IMR-90 (cell line): ENCODE measurements at regions not wholly inside any gene's neighbourhood (a gene's known extent, or its start where the extent isn't known, plus 50 kb on each side); places are given as distances from the start of the nearest gene placed in this dataset.

Source experiments
- ATAC-seq: fragments of 200-7000 bp; cut with Tn5 transposase; 2 replicates; pipeline ENCODE4 v1.9.1; 2020; ENCODE audit warnings: low read depth, mild to moderate bottlenecking, moderate library complexity
- BruUV-seq: library from RNA; stranded (reverse); fragments of 400-500 nt; replicated peaks from 2 replicates; lab custom pipeline; 2021; lab: Mats Ljungman, UMichigan
- CTCF ChIA-PET: fragments of 300-600 bp; formaldehyde crosslinking; extraction: SDS; loops from one replicate; lab custom pipeline; 2021; ENCODE audit warnings: antibody characterized with exemption; lab: Yijun Ruan, JAX
- POLR2A ChIA-PET: fragments of 300-600 bp; sonication (Branson Sonifier 250); formaldehyde crosslinking; loops from one replicate; lab custom pipeline; 2022; ENCODE audit warnings: antibody characterized with exemption; ENCODE audit not compliant: unreplicated experiment; lab: Charles Lee
- DNase-seq: peaks from one replicate; pipeline ENCODE4 v3.0.0; 2013
- H2AFZ ChIP-seq: replicated peaks from 2 replicates; pipeline ENCODE3; 2013; ENCODE audit warnings: low read length, mild to moderate bottlenecking; ENCODE audit not compliant: poor library complexity
- H2AK5ac ChIP-seq: 2 replicates; pipeline ENCODE4 v1.6.1; 2013; ENCODE audit warnings: low read depth, low read length, inconsistent platforms
- H2AK9ac ChIP-seq: replicated peaks from 2 replicates; pipeline ENCODE3; 2013; ENCODE audit warnings: mild to moderate bottlenecking, low read depth, low read length, moderate library complexity; ENCODE audit not compliant: poor library complexity
- H2BK120ac ChIP-seq: 2 replicates; pipeline ENCODE4 v1.6.1; 2013; ENCODE audit warnings: low read depth, low read length, inconsistent platforms
- H2BK15ac ChIP-seq: 3 replicates; pipeline ENCODE4 v1.6.1; 2013; ENCODE audit warnings: low read depth, low read length, inconsistent platforms
- H2BK20ac ChIP-seq: 2 replicates; pipeline ENCODE4 v1.6.1; 2013; ENCODE audit warnings: low read depth, mild to moderate bottlenecking, inconsistent platforms, low read length, moderate library complexity
- H2BK5ac ChIP-seq: 2 replicates; pipeline ENCODE4 v1.6.1; 2013; ENCODE audit warnings: mild to moderate bottlenecking, low read depth, low read length, inconsistent platforms; ENCODE audit not compliant: poor library complexity, severe bottlenecking
- H3K14ac ChIP-seq: replicated peaks from 2 replicates; pipeline ENCODE4 v1.6.1; 2013; ENCODE audit warnings: low read depth, low read length, inconsistent platforms
- H3K18ac ChIP-seq: 2 replicates; pipeline ENCODE4 v1.6.1; 2013; ENCODE audit warnings: low read depth, low read length, control low read depth
- H3K23ac ChIP-seq: 2 replicates; pipeline ENCODE4 v1.6.1; 2013; ENCODE audit warnings: low read depth, low read length, inconsistent platforms
- H3K27ac ChIP-seq: 2 replicates; pipeline ENCODE4 v1.5.1; 2013; ENCODE audit warnings: mild to moderate bottlenecking, control low read depth, low read length; ENCODE audit not compliant: insufficient read depth
- H3K27me3 ChIP-seq: 2 replicates; pipeline ENCODE4 v1.6.1; 2013; ENCODE audit warnings: low read length; ENCODE audit not compliant: control insufficient read depth, insufficient read depth
- H3K36me3 ChIP-seq: 2 replicates; pipeline ENCODE4 v1.6.1; 2013; ENCODE audit warnings: low read length, mixed read lengths; ENCODE audit not compliant: control insufficient read depth, insufficient read depth
- H3K4ac ChIP-seq: 2 replicates; pipeline ENCODE4 v1.6.1; 2013; ENCODE audit warnings: low read depth, low read length, inconsistent platforms
- H3K4me1 ChIP-seq: 2 replicates; pipeline ENCODE4 v1.6.1; 2013; ENCODE audit warnings: low read length, mixed read lengths; ENCODE audit not compliant: control insufficient read depth, insufficient read depth
- H3K4me2 ChIP-seq: 2 replicates; pipeline ENCODE4 v1.6.1; 2013; ENCODE audit warnings: low read depth, mild to moderate bottlenecking, control low read depth, low read length, moderate library complexity
- H3K4me3 ChIP-seq: 2 replicates; pipeline ENCODE4 v1.5.1; 2013; ENCODE audit warnings: low read depth, mild to moderate bottlenecking, control low read depth, low read length, moderate library complexity; ENCODE audit not compliant: insufficient read depth
- H3K56ac ChIP-seq: 2 replicates; pipeline ENCODE4 v1.6.1; 2013; ENCODE audit warnings: low read length, inconsistent platforms; ENCODE audit not compliant: insufficient read depth; ENCODE audit errors: extremely low read depth
- H3K79me1 ChIP-seq, 2 experiments: 2 replicates each; pipeline ENCODE4 v1.6.1; 2013; ENCODE audit warnings: low read length in 2 of 2, inconsistent platforms in 1 of 2, low read depth in 1 of 2
- H3K9ac ChIP-seq: 2 replicates; pipeline ENCODE4 v1.6.1; 2013; ENCODE audit warnings: low read depth, low read length, control low read depth
- H3K9me1 ChIP-seq: 2 replicates; pipeline ENCODE4 v1.6.1; 2013; ENCODE audit warnings: low read length, inconsistent platforms; ENCODE audit not compliant: insufficient read depth
- H3K9me3 ChIP-seq: 2 replicates; pipeline ENCODE4 v1.6.1; 2013; ENCODE audit warnings: low read length; ENCODE audit not compliant: control insufficient read depth, insufficient read depth
- H4K20me1 ChIP-seq: 2 replicates; pipeline ENCODE4 v1.6.1; 2013; ENCODE audit warnings: low read length, inconsistent platforms; ENCODE audit not compliant: insufficient read depth
- H4K5ac ChIP-seq: 2 replicates; pipeline ENCODE4 v1.6.1; 2013; ENCODE audit warnings: mild to moderate bottlenecking, low read depth, low read length, control low read depth
- H4K8ac ChIP-seq, 2 experiments: 2 replicates each; pipeline ENCODE4 v1.6.1; 2013; ENCODE audit warnings: low read depth in 2 of 2, low read length in 2 of 2, control low read depth in 1 of 2, inconsistent platforms in 1 of 2
- H4K91ac ChIP-seq: 2 replicates; pipeline ENCODE4 v1.6.1; 2013; ENCODE audit warnings: low read depth, low read length, inconsistent platforms; ENCODE audit not compliant: insufficient read depth
- BHLHE40 ChIP-seq: fragments of 150-350 bp; IDR thresholded peaks from 2 replicates; pipeline ENCODE4 v1.6.1; 2016; ENCODE audit warnings: mild to moderate bottlenecking, low read depth, low read length
- CEBPB ChIP-seq: IDR thresholded peaks from 2 replicates; pipeline ENCODE4 v1.6.1; 2012; ENCODE audit warnings: low read depth, low read length, improper control_type of control experiment
- MAZ ChIP-seq: IDR thresholded peaks from 2 replicates; pipeline ENCODE4 v1.6.1; 2012; ENCODE audit warnings: low read depth, mild to moderate bottlenecking, low read length, improper control_type of control experiment, moderate library complexity, borderline replicate concordance
- MXI1 ChIP-seq: IDR thresholded peaks from 2 replicates; pipeline ENCODE4 v1.6.1; 2012; ENCODE audit warnings: low read depth, mild to moderate bottlenecking, low read length, moderate library complexity, borderline replicate concordance
- NFE2L2 ChIP-seq: fragments of 150-350 bp; IDR thresholded peaks from 2 replicates; pipeline ENCODE4 v1.6.1; 2016; ENCODE audit warnings: low read depth, mild to moderate bottlenecking, low read length
- RCOR1 ChIP-seq: IDR thresholded peaks from 2 replicates; pipeline ENCODE4 v1.6.1; 2012; ENCODE audit warnings: mild to moderate bottlenecking, low read length, improper control_type of control experiment; ENCODE audit not compliant: insufficient replicate concordance
- WGBS, 2 experiments: methylation state at CpG; one replicate each; pipeline versions ENCODE4 v1.1.5 to v1.1.7; 2013; ENCODE audit warnings: missing lambda C conversion rate in 2 of 2; ENCODE audit not compliant: insufficient read length in 1 of 2; ENCODE audit errors: extremely low coverage in 2 of 2; 5-methylcytosine and 5-hydroxymethylcytosine counted together
- dilution Hi-C: fragments of 300-500 bp; cut with HindIII; formaldehyde crosslinking; loops from one replicate; pipeline ENCODE4 v1.14.3; 2018; ENCODE audit warnings: low sequenced_read_pairs; ENCODE audit not compliant: unreplicated experiment
- in situ Hi-C: fragments of 300-500 bp; cut with MboI; formaldehyde crosslinking; loops from 3 replicates; pipeline ENCODE4 v1.14.3; 2019; ENCODE audit warnings: low sequenced_read_pairs, inconsistent platforms, mixed read lengths
- intact Hi-C: fragments of 100-400 bp; cut with micrococcal nuclease; formaldehyde crosslinking; loops from 2 replicates; pipeline ENCODE4 v1.10.0; 2022
- TF ChIP-seq, protein P1 (sequence below): fragments of 150-350 bp; IDR thresholded peaks from 2 replicates; pipeline ENCODE4 v1.6.1; 2016; ENCODE audit warnings: low read depth, mild to moderate bottlenecking, low read length, moderate library complexity, borderline replicate concordance
- TF ChIP-seq, protein P2 (sequence below): fragments of 150-350 bp; IDR thresholded peaks from 2 replicates; pipeline ENCODE4 v1.6.1; 2017; ENCODE audit warnings: mild to moderate bottlenecking, antibody characterized with exemption, low read length, low read depth

DNA sequence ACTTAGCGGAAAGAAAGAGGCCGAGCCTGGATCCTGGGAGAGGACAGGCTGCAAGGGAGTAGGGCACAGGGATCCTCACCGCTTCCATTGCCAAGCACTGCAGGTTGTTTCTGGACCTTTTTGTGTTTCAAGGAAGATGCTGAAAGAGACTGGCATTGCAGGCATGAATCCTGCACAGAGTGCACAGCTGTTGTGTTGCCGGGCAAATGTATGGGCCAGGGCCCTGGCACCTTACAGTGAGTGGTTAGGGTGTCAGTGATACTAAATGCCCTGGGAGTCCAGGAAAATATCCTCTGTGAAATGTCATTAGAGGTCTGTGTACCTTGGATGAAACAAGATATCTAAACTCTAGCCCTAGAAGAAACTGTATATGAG lies 145.5 kb upstream of the FGGY start:
- peak overlapping the region; percentile 94 for H3K27ac ChIP-seq
- no peaks in the 10 kb centered on the region for H4K20me1 ChIP-seq
- peak overlapping the region; percentile 78 for H3K14ac ChIP-seq
- peaks cover 12% of the 10 kb centered on the region for H3K9me1 ChIP-seq
- no TSS peak for BruUV-seq
- ChIA-PET POLR2A (interaction anchor here (0.7 to 0.9 kb wide), 2 partner anchors 145 to 368 kb away, joined by 3 read pairs; partner anchors contain the start of gene JUN), CTCF (interaction anchor here (1.1 kb wide), 1 partner anchor 548 kb away, joined by 5 read pairs; no protein-coding TSS in a partner anchor)
- peak overlapping the region; percentile 58 for H3K9ac ChIP-seq
- H2AK9ac ChIP-seq, result peak overlapping the region; percentile 67
- peak overlapping the region; percentile 85 for H3K56ac ChIP-seq
- H3K23ac ChIP-seq, result peak overlapping the region; percentile 90
- peak overlapping the region; percentile 50 for H3K4me2 ChIP-seq
- H4K8ac ChIP-seq, result peak overlapping the region; percentile 52 to 92
- H2BK15ac ChIP-seq, result peak overlapping the region; percentile 61; the same call in 2 of the 3 replicates
- no peaks in the 10 kb centered on the region for H3K36me3 ChIP-seq
- ATAC-seq (peak; percentile 24), DNase-seq (no peak)
- no CpG with 5 or more reads among the region's 4 CpGs for WGBS, 2 experiments
- H2BK120ac ChIP-seq, result peak overlapping the region; percentile 97
- peak overlapping the region; percentile 93 for H3K4ac ChIP-seq
- H3K27me3 ChIP-seq, result no peaks in the 10 kb centered on the region
- in situ Hi-C loops, result loop anchor here (5.0 kb wide), 1 partner anchor 551 kb away; no protein-coding TSS in a partner anchor
- no peak for TF ChIP-seq CEBPB
- TF ChIP-seq NFE2L2, result no peak
- TF ChIP-seq MAZ, result no peak
- TF ChIP-seq RCOR1, result no peak
- TF ChIP-seq, protein P1, sequence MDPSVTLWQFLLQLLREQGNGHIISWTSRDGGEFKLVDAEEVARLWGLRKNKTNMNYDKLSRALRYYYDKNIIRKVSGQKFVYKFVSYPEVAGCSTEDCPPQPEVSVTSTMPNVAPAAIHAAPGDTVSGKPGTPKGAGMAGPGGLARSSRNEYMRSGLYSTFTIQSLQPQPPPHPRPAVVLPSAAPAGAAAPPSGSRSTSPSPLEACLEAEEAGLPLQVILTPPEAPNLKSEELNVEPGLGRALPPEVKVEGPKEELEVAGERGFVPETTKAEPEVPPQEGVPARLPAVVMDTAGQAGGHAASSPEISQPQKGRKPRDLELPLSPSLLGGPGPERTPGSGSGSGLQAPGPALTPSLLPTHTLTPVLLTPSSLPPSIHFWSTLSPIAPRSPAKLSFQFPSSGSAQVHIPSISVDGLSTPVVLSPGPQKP, result no peak
- TF ChIP-seq BHLHE40, result no peak
- TF ChIP-seq, protein P2, sequence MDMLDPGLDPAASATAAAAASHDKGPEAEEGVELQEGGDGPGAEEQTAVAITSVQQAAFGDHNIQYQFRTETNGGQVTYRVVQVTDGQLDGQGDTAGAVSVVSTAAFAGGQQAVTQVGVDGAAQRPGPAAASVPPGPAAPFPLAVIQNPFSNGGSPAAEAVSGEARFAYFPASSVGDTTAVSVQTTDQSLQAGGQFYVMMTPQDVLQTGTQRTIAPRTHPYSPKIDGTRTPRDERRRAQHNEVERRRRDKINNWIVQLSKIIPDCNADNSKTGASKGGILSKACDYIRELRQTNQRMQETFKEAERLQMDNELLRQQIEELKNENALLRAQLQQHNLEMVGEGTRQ, result no peak
- TF ChIP-seq MXI1, result no peak
- intact Hi-C loops, result loop anchor here (2.0 to 5.0 kb wide), 4 partner anchors 145 to 607 kb away; partner anchors contain the start of genes FGGY and JUN
- no peaks in the 10 kb centered on the region; a peak in 1 of 4 replicates for H3K79me1 ChIP-seq
- no peaks in the 10 kb centered on the region for H3K9me3 ChIP-seq
- peak overlapping the region; percentile 56 for H2AK5ac ChIP-seq
- peak overlapping the region; percentile 65 for H4K5ac ChIP-seq
- peak overlapping the region; percentile 93 for H2BK20ac ChIP-seq
- H2AFZ ChIP-seq, result peak overlapping the region; percentile 84
- H3K4me1 ChIP-seq, result peaks cover 24% of the 10 kb centered on the region
- H3K18ac ChIP-seq, result peak overlapping the region; percentile 62
- H4K91ac ChIP-seq, result peak overlapping the region; percentile 93
- dilution Hi-C loops, result no loop called here
- no peak overlapping the region for H3K4me3 ChIP-seq
- peak overlapping the region; percentile 94 for H2BK5ac ChIP-seq
